PFSK-1 (cell line): ENCODE measurements at regions not wholly inside any gene's neighbourhood (a gene's known extent, or its start where the extent isn't known, plus 50 kb on each side); places are given as distances from the start of the nearest gene placed in this dataset.

Experiments used
- FOXP2 ChIP-seq: optimal IDR thresholded peaks from 2 replicates; pipeline ENCODE3; 2011; ENCODE audit warnings: borderline replicate concordance, control low read depth, inconsistent platforms; ENCODE audit not compliant: insufficient read depth; ENCODE audit errors: extremely low read length, extremely low read depth
- POLR2AphosphoS5 ChIP-seq: IDR thresholded peaks from 2 replicates; pipeline ENCODE4 v1.6.1; 2012; ENCODE audit warnings: low read depth, mild to moderate bottlenecking, control low read depth, low read length, moderate library complexity
- SIN3A ChIP-seq: IDR thresholded peaks from 2 replicates; pipeline ENCODE4 v1.6.1; 2012; ENCODE audit warnings: mild to moderate bottlenecking, low read length, moderate library complexity, borderline replicate concordance; ENCODE audit not compliant: insufficient read depth
- TAF1 ChIP-seq: IDR thresholded peaks from 2 replicates; pipeline ENCODE4 v1.6.1; 2012; ENCODE audit warnings: low read length, control low read depth, borderline replicate concordance; ENCODE audit not compliant: insufficient read depth
- TF ChIP-seq, protein P1 (sequence below), 2 experiments: IDR thresholded peaks; 2 replicates each; pipeline versions ENCODE4 v1.6.1 to v1.8.0; 2011 to 2012; ENCODE audit warnings: low read depth in 2 of 2, low read length in 2 of 2, control low read depth in 1 of 2, inconsistent platforms in 1 of 2, mild to moderate bottlenecking in 1 of 2, moderate library complexity in 1 of 2; ENCODE audit not compliant: insufficient read depth in 1 of 2

DNA sequence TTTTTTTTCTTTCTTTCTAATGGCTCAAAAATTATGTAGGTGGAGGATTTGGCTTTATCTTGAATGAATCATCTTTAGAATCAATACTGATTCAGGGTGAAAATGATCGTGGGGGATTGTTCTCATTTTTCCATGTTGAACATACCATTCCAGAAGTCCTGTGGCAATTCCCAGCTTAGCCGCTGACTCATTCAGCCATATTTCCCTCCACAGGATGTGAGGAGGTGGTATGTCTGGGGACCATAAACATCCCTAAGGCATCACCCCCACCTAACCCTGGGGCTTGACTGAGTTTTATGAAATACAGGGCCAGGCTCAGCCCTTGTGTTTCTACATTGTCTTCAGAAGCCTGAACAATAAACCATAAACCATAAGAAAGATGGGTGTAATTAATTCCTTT, 92.7 kb upstream of the FN1 start:
- TF ChIP-seq POLR2AphosphoS5 (no peak), TAF1 (no peak), FOXP2 (no peak), SIN3A (no peak)
- TF ChIP-seq, protein P1, sequence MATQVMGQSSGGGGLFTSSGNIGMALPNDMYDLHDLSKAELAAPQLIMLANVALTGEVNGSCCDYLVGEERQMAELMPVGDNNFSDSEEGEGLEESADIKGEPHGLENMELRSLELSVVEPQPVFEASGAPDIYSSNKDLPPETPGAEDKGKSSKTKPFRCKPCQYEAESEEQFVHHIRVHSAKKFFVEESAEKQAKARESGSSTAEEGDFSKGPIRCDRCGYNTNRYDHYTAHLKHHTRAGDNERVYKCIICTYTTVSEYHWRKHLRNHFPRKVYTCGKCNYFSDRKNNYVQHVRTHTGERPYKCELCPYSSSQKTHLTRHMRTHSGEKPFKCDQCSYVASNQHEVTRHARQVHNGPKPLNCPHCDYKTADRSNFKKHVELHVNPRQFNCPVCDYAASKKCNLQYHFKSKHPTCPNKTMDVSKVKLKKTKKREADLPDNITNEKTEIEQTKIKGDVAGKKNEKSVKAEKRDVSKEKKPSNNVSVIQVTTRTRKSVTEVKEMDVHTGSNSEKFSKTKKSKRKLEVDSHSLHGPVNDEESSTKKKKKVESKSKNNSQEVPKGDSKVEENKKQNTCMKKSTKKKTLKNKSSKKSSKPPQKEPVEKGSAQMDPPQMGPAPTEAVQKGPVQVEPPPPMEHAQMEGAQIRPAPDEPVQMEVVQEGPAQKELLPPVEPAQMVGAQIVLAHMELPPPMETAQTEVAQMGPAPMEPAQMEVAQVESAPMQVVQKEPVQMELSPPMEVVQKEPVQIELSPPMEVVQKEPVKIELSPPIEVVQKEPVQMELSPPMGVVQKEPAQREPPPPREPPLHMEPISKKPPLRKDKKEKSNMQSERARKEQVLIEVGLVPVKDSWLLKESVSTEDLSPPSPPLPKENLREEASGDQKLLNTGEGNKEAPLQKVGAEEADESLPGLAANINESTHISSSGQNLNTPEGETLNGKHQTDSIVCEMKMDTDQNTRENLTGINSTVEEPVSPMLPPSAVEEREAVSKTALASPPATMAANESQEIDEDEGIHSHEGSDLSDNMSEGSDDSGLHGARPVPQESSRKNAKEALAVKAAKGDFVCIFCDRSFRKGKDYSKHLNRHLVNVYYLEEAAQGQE (IDR thresholded peaks at IDR 0.05; ENCODE audit: insufficient read depth in 1 of 2, low read depth in 2 of 2, low read length in 2 of 2), result no peak

DNA sequence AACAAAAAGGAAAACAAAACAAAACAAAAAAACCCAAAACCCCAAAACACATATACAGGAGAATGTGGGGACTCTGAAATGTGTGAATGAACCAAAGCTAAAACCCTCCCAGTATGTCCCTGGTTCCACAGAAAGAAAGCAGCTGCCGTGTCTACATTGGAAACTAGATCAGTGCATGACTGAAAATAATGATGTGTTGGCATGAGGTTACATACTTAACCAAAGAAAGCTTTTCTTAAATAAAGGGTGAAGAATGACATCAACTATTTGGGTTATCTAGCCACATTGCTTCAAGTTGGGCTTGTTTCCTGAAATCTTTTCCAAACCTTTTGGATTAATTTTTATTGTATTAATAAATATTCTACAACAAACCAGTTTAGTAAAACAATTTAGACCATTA, 91.9 kb upstream of the FN1 start:
- TF ChIP-seq FOXP2 (no peak), POLR2AphosphoS5 (no peak), TAF1 (no peak), SIN3A (no peak)
- TF ChIP-seq, protein P1 (IDR thresholded peaks at IDR 0.05; ENCODE audit: insufficient read depth in 1 of 2, low read depth in 2 of 2, low read length in 2 of 2), result no peak

- TF ChIP-seq FOXP2 (no peak), TAF1 (no peak), SIN3A (no peak), POLR2AphosphoS5 (no peak)
- TF ChIP-seq, protein P1 (IDR thresholded peaks at IDR 0.05; ENCODE audit: insufficient read depth in 1 of 2, low read depth in 2 of 2, low read length in 2 of 2), result no peak
Observed at GRCh38 chr2:215526341-215526740, 90.5 kb upstream of the FN1 start.

DNA sequence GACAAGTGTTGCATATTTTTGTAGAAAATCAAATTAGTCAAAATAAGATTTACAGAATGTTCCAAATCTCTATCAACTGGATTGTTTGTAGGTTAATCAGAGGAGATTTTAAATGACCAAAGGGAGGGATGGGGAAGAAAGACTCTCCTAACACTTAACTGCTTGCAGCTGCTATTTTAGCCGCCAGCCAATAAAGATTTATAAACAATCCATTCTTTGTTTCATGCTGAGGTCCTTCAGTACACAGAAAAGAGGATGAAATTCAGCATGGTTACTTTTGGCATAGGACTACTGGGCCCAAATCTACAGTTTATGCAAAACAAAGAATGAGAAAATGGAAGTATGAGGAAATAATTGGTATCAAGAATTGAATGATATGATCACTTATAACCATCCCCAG, 86.4 kb upstream of the FN1 start:
- no peak for TF ChIP-seq TAF1
- no peak for TF ChIP-seq POLR2AphosphoS5
- TF ChIP-seq FOXP2, result no peak
- no peak for TF ChIP-seq SIN3A
- TF ChIP-seq, protein P1 (IDR thresholded peaks at IDR 0.05; ENCODE audit: insufficient read depth in 1 of 2, low read depth in 2 of 2, low read length in 2 of 2), result no peak

DNA sequence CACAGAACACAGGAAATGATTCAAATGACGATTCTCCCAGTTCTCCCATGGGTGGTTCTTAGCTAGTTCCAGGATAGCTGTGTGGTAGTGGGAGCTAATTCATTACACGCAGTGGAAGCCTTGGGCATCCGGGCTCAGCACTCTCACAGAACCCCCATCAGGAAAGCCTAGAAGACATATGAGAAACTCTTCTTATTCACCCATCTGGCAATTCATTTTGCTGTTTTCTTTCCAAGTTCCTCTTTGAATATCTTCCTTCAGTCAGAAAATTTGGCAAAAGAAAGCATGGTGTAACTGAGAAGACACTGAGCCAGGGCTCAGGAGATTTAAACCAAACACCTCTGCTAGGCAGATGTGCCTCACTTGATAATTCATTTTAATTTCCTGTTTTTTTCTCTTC, 85.2 kb upstream of the FN1 start:
- no peak for TF ChIP-seq TAF1
- TF ChIP-seq SIN3A, result no peak
- no peak for TF ChIP-seq POLR2AphosphoS5
- TF ChIP-seq, protein P1 (IDR thresholded peaks at IDR 0.05; ENCODE audit: insufficient read depth in 1 of 2, low read depth in 2 of 2, low read length in 2 of 2), result no peak
- TF ChIP-seq FOXP2, result no peak
